ENCODE measurements at regions not wholly inside any gene's neighbourhood (a gene's known extent, or its start where the extent isn't known, plus 50 kb on each side); places are given as distances from the start of the nearest gene placed in this dataset.

GRCh38 chr3:24545887-24546286 lies 51.2 kb upstream of the THRB start:
- Histone ChIP-seq H3K4me1 (ENCODE audit: control insufficient read depth, insufficient read depth, low read length) (no peaks in the 10 kb centered on the region), H3K4me3 (ENCODE audit: low read length) (no peak overlapping the region), H3K9ac (ENCODE audit: extremely low read depth, low read length, poor library complexity, severe bottlenecking) (no peak overlapping the region), H3K27ac (ENCODE audit: low read depth, low read length) (no peak overlapping the region), H3K36me3 (ENCODE audit: control insufficient read depth, insufficient read depth, low read length) (no peaks in the 10 kb centered on the region), H3K27me3 (ENCODE audit: control insufficient read depth, insufficient read depth, low read length, poor library complexity, severe bottlenecking) (no peaks in the 10 kb centered on the region), H3K9me3 (ENCODE audit: control insufficient read depth, low read length) (no peaks in the 10 kb centered on the region)
- Mint-ChIP-seq H3K36me3 (ENCODE audit: low read depth) (no peaks in the 10 kb centered on the region), H3K4me3 (no peak overlapping the region), H3K27me3 (ENCODE audit: insufficient read depth) (no peaks in the 10 kb centered on the region), H3K4me1 (no peaks in the 10 kb centered on the region), H3K27ac (no peak overlapping the region), H3K9me3 (no peaks in the 10 kb centered on the region)
- DNase-seq = no peak
- TF ChIP-seq, protein P1, sequence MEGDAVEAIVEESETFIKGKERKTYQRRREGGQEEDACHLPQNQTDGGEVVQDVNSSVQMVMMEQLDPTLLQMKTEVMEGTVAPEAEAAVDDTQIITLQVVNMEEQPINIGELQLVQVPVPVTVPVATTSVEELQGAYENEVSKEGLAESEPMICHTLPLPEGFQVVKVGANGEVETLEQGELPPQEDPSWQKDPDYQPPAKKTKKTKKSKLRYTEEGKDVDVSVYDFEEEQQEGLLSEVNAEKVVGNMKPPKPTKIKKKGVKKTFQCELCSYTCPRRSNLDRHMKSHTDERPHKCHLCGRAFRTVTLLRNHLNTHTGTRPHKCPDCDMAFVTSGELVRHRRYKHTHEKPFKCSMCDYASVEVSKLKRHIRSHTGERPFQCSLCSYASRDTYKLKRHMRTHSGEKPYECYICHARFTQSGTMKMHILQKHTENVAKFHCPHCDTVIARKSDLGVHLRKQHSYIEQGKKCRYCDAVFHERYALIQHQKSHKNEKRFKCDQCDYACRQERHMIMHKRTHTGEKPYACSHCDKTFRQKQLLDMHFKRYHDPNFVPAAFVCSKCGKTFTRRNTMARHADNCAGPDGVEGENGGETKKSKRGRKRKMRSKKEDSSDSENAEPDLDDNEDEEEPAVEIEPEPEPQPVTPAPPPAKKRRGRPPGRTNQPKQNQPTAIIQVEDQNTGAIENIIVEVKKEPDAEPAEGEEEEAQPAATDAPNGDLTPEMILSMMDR (conservative IDR thresholded peaks at IDR 0.05) = no peak
- WGBS, 2 experiments (ENCODE audit: insufficient coverage in 1 of 2, insufficient read length in 1 of 2) = 87 to 89% methylated on average over 2 to 3 of the region's 3 CpGs

DNA sequence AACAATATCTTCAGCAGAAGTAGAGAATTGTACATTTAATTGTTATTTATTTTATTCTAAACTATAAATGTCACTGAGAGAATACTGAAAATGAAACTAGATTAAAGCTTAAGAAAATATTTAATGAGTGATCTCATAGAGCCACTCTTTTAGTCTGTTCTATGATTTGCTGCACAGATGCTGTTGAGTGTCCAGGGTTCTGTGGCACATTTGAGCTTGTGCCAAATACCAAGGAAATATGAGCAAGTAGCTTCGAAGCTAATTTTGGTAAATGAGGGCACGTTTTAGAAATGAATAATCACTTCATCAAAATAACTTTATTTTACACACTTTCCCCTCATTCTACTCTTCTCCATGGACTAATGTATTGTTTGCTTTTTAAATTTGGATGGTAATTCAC lies 53.6 kb upstream of the THRB start:
- Histone ChIP-seq H3K27ac (ENCODE audit: low read depth, low read length) (no peak overlapping the region), H3K4me3 (ENCODE audit: low read length) (no peak overlapping the region), H3K4me1 (ENCODE audit: control insufficient read depth, insufficient read depth, low read length) (no peaks in the 10 kb centered on the region), H3K36me3 (ENCODE audit: control insufficient read depth, insufficient read depth, low read length) (no peaks in the 10 kb centered on the region), H3K9ac (ENCODE audit: extremely low read depth, low read length, poor library complexity, severe bottlenecking) (no peak overlapping the region), H3K9me3 (ENCODE audit: control insufficient read depth, low read length) (no peaks in the 10 kb centered on the region), H3K27me3 (ENCODE audit: control insufficient read depth, insufficient read depth, low read length, poor library complexity, severe bottlenecking) (no peaks in the 10 kb centered on the region)
- no peaks in the 10 kb centered on the region for H3K4me1 Mint-ChIP-seq
- H3K9me3 Mint-ChIP-seq = no peaks in the 10 kb centered on the region
- no peak for DNase-seq
- H3K27ac Mint-ChIP-seq = no peak overlapping the region
- no peaks in the 10 kb centered on the region for H3K36me3 Mint-ChIP-seq (ENCODE audit: low read depth)
- 94% methylated on average over 2 of the region's 2 CpGs; no CpG with 5 or more reads in 1 of the 2 experiments for WGBS, 2 experiments (ENCODE audit: insufficient coverage in 1 of 2, insufficient read length in 1 of 2)
- no peak overlapping the region for H3K4me3 Mint-ChIP-seq
- no peaks in the 10 kb centered on the region for H3K27me3 Mint-ChIP-seq (ENCODE audit: insufficient read depth)
- TF ChIP-seq, protein P1 (conservative IDR thresholded peaks at IDR 0.05) = no peak

- Mint-ChIP-seq H3K36me3 (ENCODE audit: low read depth) (no peaks in the 10 kb centered on the region), H3K4me1 (no peaks in the 10 kb centered on the region), H3K4me3 (no peak overlapping the region), H3K9me3 (no peaks in the 10 kb centered on the region), H3K27ac (no peak overlapping the region), H3K27me3 (ENCODE audit: insufficient read depth) (no peaks in the 10 kb centered on the region)
- no peak overlapping the region for H3K4me3 ChIP-seq (ENCODE audit: low read length)
- H3K27ac ChIP-seq (ENCODE audit: low read depth, low read length) = no peak overlapping the region
- H3K27me3 ChIP-seq (ENCODE audit: control insufficient read depth, insufficient read depth, low read length, poor library complexity, severe bottlenecking) = no peaks in the 10 kb centered on the region
- TF ChIP-seq, protein P1 (conservative IDR thresholded peaks at IDR 0.05) = no peak
- WGBS, 2 experiments (ENCODE audit: insufficient coverage in 1 of 2, insufficient read length in 1 of 2) = 23 to 25% methylated on average over 1 of the region's 1 CpG
- no peak overlapping the region for H3K9ac ChIP-seq (ENCODE audit: extremely low read depth, low read length, poor library complexity, severe bottlenecking)
- H3K9me3 ChIP-seq (ENCODE audit: control insufficient read depth, low read length) = no peaks in the 10 kb centered on the region
- H3K4me1 ChIP-seq (ENCODE audit: control insufficient read depth, insufficient read depth, low read length) = no peaks in the 10 kb centered on the region
- no peak for DNase-seq
- no peaks in the 10 kb centered on the region for H3K36me3 ChIP-seq (ENCODE audit: control insufficient read depth, insufficient read depth, low read length)
These were observed 55.9 kb upstream of the THRB start for GRCh38 chr3:24550588-24550987.

Measured in endodermal cell (in vitro differentiated cells).